T-helper 17 cell (primary cell): ENCODE measurements at regions not wholly inside any gene's neighbourhood (a gene's known extent, or its start where the extent isn't known, plus 50 kb on each side); places are given as distances from the start of the nearest gene placed in this dataset.
"Not testable (repeated sequence)": the region's sequence is repeated elsewhere in the genome, so short reads cannot be mapped to it uniquely, and the experiment has no call there.

Experiments used
- ATAC-seq: fragments of 150-1000 bp; cut with Tn5 transposase; 2 replicates; pipeline ENCODE4 v1.10.0; 2021; ENCODE audit warnings: mild to moderate bottlenecking, moderate library complexity
- DNase-seq, 3 donors: peaks; one replicate each; pipeline versions ENCODE4 v3.0.0 to v3.0.0-alpha.2; 2020 to 2021
- H3K9me3 ChIP-seq: one replicate; pipeline ENCODE4 v1.7.0; 2013; ENCODE audit warnings: low read length, mild to moderate bottlenecking; ENCODE audit not compliant: control insufficient read depth, poor library complexity, severe bottlenecking
- H3K27ac Mint-ChIP-seq: one replicate; pipeline ENCODE4 v1.8.0; 2022; ENCODE audit warnings: mild to moderate bottlenecking, moderate library complexity, mixed read lengths
- H3K27me3 Mint-ChIP-seq: one replicate; pipeline ENCODE4 v1.8.0; 2022; ENCODE audit warnings: mixed read lengths
- H3K36me3 Mint-ChIP-seq: one replicate; pipeline ENCODE4 v1.8.0; 2022; ENCODE audit warnings: low read depth, mixed read lengths
- H3K4me1 Mint-ChIP-seq: one replicate; pipeline ENCODE4 v1.8.0; 2022; ENCODE audit warnings: mild to moderate bottlenecking, mixed read lengths
- H3K4me3 Mint-ChIP-seq: one replicate; pipeline ENCODE4 v1.8.0; 2022; ENCODE audit warnings: mild to moderate bottlenecking, moderate library complexity, mixed read lengths

DNA sequence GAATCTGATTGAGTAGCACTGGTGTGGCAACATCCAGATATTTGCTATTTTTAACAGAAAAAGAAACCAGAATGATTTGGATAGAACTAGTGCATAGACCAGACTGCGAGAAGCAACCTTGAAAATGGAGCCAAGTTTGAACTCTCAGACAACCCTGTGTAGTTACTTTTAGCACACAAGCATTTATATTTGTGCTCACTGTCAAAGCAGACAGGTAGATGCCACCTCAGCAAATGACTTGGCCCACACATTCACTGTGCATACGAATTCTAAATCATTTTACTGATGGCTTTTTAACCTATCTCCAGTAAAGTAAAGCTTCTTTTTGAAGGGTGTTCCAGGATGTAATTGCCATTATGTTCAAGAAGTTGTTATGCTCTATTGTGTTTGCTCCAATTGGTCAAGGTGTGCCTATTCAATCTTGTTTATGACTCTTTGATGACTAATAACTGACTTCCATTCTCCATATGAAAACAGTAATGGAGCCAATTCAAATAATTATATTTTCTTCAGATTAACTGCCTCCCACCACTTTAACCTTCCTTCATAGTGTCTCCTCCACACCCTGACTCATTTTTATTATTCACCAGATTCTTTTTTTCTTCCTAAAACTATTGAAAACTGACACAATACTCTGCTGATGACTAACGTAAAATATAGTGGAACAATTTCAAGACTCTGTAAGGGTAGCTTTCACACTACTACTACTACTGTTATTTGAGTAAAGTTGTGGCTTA is 138.5 kb downstream of the CCER1 start:
- no peaks in the 10 kb centered on the region for H3K4me1 Mint-ChIP-seq

GRCh38 chr12:90809940-90810339 is 145.0 kb downstream of the CCER1 start:
- Mint-ChIP-seq H3K27ac (no peak overlapping the region), H3K4me3 (no peak overlapping the region), H3K27me3 (no peaks in the 10 kb centered on the region), H3K36me3 (no peaks in the 10 kb centered on the region), H3K4me1 (no peaks in the 10 kb centered on the region)
- H3K9me3 ChIP-seq: no peaks in the 10 kb centered on the region
- ATAC-seq: no peak
- no peak for DNase-seq

More for the DNA sequence above, 138.5 kb downstream of the CCER1 start:
- no peaks in the 10 kb centered on the region for H3K36me3 Mint-ChIP-seq
- no peak overlapping the region for H3K4me3 Mint-ChIP-seq
- H3K27ac Mint-ChIP-seq: no peak overlapping the region
- H3K9me3 ChIP-seq: no peaks in the 10 kb centered on the region
- no peaks in the 10 kb centered on the region for H3K27me3 Mint-ChIP-seq
- no peak for DNase-seq
- ATAC-seq: no peak

- ATAC-seq (no peak), DNase-seq (no peak)
- Mint-ChIP-seq H3K27me3 (no peaks in the 10 kb centered on the region), H3K36me3 (no peaks in the 10 kb centered on the region), H3K27ac (no peak overlapping the region), H3K4me1 (no peaks in the 10 kb centered on the region), H3K4me3 (no peak overlapping the region)
- no peaks in the 10 kb centered on the region for H3K9me3 ChIP-seq
Measured at GRCh38 chr12:90808568-90808967, 146.4 kb downstream of the CCER1 start.

DNA sequence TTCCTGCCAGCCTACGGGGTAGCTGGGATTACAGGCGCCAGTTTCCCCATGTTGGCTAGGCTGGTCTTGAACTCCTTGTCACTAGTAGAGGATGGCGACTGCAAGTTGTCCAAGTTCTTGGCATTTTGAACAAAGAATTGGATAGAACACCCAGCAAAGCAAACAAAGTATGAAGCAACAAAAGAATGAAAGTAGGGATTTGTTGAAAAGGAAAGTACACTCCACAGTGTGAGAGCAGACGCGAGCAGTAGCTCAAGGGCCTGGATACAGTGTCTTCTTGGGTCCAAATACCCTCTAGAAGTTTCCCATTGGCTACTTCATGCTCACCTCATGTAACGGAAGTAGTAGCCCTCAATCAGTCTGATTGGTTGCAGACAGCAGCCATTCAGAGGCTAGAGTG is 152.2 kb downstream of the CCER1 start:
- peaks cover 2% of the 10 kb centered on the region for H3K4me1 Mint-ChIP-seq
- DNase-seq (no peak), ATAC-seq (no peak)
- no peak overlapping the region for H3K4me3 Mint-ChIP-seq
- H3K27me3 Mint-ChIP-seq: no peaks in the 10 kb centered on the region
- H3K36me3 Mint-ChIP-seq: no peaks in the 10 kb centered on the region
- H3K27ac Mint-ChIP-seq: no peak overlapping the region
- no peaks in the 10 kb centered on the region for H3K9me3 ChIP-seq

DNA sequence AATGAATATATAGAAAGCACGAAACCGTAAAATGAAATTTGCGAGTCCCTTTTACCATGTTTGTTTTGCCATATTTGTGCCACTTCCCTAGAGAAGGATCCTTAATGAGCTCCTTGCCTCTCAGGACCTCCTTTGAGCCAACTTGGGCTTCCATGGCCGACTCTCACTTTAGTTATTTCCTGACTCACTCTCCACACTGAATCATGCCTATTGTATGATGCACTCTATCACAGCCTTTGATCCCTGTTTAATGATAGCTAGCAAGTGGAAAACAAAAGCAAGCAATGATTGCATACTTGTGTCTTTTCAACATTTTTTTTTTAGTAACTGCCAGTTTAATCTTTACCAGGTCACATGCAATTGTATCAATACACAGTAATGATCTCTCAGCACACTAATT is 153.2 kb downstream of the CCER1 start:
- Mint-ChIP-seq H3K27me3 (no peaks in the 10 kb centered on the region), H3K4me1 (peaks cover 2% of the 10 kb centered on the region), H3K27ac (no peak overlapping the region), H3K36me3 (no peaks in the 10 kb centered on the region), H3K4me3 (no peak overlapping the region)
- H3K9me3 ChIP-seq: no peaks in the 10 kb centered on the region
- DNase-seq (no peak), ATAC-seq (no peak)

GRCh38 chr12:90794212-90794611 is 160.8 kb downstream of the CCER1 start:
- no peak overlapping the region for H3K4me3 Mint-ChIP-seq
- no peak for ATAC-seq
- H3K36me3 Mint-ChIP-seq: no peaks in the 10 kb centered on the region
- no peak overlapping the region for H3K27ac Mint-ChIP-seq
- no peaks in the 10 kb centered on the region for H3K27me3 Mint-ChIP-seq
- no peaks in the 10 kb centered on the region for H3K9me3 ChIP-seq
- H3K4me1 Mint-ChIP-seq: no peaks in the 10 kb centered on the region
- no peak for DNase-seq

DNA sequence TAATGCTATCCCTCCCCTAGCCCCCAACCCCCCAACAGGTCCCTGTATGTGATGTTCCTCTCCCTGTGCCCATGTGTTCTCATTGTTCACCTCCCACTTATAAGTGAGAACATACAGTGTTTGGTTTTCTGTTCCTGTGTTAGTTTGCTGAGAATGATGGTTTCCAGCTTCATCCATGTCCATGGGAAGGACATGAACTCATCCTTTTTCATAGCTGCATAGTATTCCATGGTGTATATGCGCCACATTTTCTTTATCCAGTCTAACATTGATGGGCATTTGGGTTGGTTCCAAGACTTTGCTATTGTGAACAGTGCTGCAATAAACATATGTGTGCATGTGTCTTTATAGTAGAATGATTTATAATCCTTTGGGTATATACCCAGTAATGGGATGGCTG is 162.3 kb downstream of the CCER1 start:
- H3K27ac Mint-ChIP-seq, H3K9me3 ChIP-seq, H3K27me3 Mint-ChIP-seq, ATAC-seq, H3K4me1 Mint-ChIP-seq, DNase-seq, H3K4me3 Mint-ChIP-seq, H3K36me3 Mint-ChIP-seq: not testable (repeated sequence)

DNA sequence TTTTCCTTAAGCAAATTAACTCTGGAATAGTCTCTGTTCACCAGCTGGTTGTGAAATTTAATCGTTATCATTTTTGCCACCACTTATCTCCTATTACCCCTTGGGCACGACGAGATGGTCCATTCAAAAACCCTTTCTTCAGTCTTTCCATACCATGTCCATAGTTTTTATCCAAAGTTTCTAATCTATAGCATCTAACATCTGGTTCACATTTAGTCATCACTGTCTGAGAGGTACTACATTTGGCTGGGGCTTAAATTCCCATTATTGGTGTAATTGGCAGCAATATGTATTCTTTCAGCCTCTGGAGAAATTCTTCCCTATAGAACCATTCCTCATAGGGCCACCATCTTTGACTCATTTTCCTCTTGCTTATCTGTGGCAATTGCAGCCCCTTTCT is 163.5 kb downstream of the CCER1 start:
- no peaks in the 10 kb centered on the region for H3K4me1 Mint-ChIP-seq
- no peak overlapping the region for H3K27ac Mint-ChIP-seq
- ATAC-seq (no peak), DNase-seq (no peak)
- H3K27me3 Mint-ChIP-seq: no peaks in the 10 kb centered on the region
- H3K9me3 ChIP-seq: no peaks in the 10 kb centered on the region
- H3K36me3 Mint-ChIP-seq: no peaks in the 10 kb centered on the region
- H3K4me3 Mint-ChIP-seq: no peak overlapping the region

DNA sequence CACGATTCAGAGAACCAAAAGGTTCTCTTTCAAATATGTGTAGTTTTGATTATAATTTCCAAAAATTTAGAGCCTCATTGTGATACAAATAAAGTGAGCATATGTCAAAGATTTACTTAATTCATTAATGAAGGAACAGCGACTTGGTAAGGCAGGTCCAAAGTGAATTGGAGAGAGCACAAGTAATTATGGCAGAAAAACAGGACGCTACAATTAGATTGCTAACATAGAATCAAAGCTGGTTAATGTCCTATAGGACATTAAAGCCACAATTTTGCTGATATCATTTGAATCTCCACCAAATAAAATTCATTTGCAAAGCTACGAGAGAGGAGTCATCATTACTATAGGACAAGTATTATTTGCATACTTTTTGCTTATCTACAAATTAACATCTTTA is 164.2 kb downstream of the CCER1 start:
- H3K27me3 Mint-ChIP-seq: no peaks in the 10 kb centered on the region
- ATAC-seq (no peak), DNase-seq (no peak)
- no peak overlapping the region for H3K27ac Mint-ChIP-seq
- H3K4me3 Mint-ChIP-seq: no peak overlapping the region
- H3K36me3 Mint-ChIP-seq: no peaks in the 10 kb centered on the region
- H3K9me3 ChIP-seq: no peaks in the 10 kb centered on the region
- H3K4me1 Mint-ChIP-seq: no peaks in the 10 kb centered on the region

GRCh38 chr12:90773491-90773890 is 181.5 kb downstream of the CCER1 start:
- Mint-ChIP-seq H3K4me1 (no peaks in the 10 kb centered on the region), H3K36me3 (no peaks in the 10 kb centered on the region), H3K27ac (no peak overlapping the region), H3K27me3 (peaks cover 8% of the 10 kb centered on the region), H3K4me3 (no peak overlapping the region)
- DNase-seq (no peak), ATAC-seq (no peak)
- no peaks in the 10 kb centered on the region for H3K9me3 ChIP-seq

DNA sequence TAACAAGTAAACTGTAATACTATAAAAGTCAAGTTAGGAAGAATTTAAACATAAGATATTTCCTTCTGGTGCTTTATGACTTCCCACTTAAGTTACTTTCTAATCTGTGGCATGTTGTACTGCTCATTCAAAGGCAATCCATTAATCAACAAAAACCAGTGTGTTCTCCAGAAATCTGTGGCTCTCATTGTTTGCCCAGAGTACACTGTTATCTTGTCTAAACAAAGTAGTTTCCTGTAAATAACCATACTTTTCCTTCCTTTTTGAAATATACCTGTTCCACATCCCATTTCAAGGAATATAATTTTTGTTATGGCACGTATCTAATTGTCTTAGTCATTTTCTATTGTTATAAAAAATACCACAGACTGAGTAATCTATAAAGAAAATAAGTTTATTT is 184.1 kb downstream of the CCER1 start:
- ATAC-seq (no peak), DNase-seq (no peak)
- Mint-ChIP-seq H3K4me3 (no peak overlapping the region), H3K27ac (no peak overlapping the region), H3K36me3 (no peaks in the 10 kb centered on the region), H3K4me1 (no peaks in the 10 kb centered on the region), H3K27me3 (peaks cover 8% of the 10 kb centered on the region)
- no peaks in the 10 kb centered on the region for H3K9me3 ChIP-seq

GRCh38 chr12:90757957-90758356 is 197.0 kb downstream of the CCER1 start:
- H3K4me1 Mint-ChIP-seq: no peaks in the 10 kb centered on the region
- H3K36me3 Mint-ChIP-seq: no peaks in the 10 kb centered on the region
- H3K27me3 Mint-ChIP-seq: no peaks in the 10 kb centered on the region
- DNase-seq (no peak), ATAC-seq (no peak)
- no peak overlapping the region for H3K4me3 Mint-ChIP-seq
- no peaks in the 10 kb centered on the region for H3K9me3 ChIP-seq
- H3K27ac Mint-ChIP-seq: no peak overlapping the region

DNA sequence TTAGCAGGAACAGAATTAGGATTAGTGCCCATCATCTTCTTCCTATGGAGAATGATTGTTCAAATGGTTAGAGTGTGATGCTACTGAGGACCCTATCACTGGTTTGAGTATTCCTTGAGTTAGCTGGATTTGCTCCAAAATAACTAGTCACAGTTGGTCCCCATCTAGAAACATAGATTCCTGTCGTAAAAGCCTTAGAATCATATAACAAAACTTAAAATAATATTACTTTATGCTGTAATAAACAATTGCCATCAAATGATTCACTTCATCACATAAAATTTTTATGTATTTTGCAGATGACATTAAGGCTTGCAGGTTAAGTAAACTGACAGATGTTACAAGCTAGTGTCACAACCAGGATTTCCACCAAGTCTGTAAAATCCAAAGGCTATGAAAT is 209.8 kb downstream of the CCER1 start:
- H3K27me3 Mint-ChIP-seq: no peaks in the 10 kb centered on the region
- no peaks in the 10 kb centered on the region for H3K36me3 Mint-ChIP-seq
- no peaks in the 10 kb centered on the region for H3K4me1 Mint-ChIP-seq
- no peak for ATAC-seq
- no peak overlapping the region for H3K27ac Mint-ChIP-seq
- H3K4me3 Mint-ChIP-seq: no peak overlapping the region
- H3K9me3 ChIP-seq: no peaks in the 10 kb centered on the region
- no peak for DNase-seq

GRCh38 chr12:90741611-90742010 is 213.4 kb downstream of the CCER1 start:
- Mint-ChIP-seq H3K4me1 (no peaks in the 10 kb centered on the region), H3K27me3 (no peaks in the 10 kb centered on the region), H3K4me3 (no peak overlapping the region), H3K27ac (no peak overlapping the region), H3K36me3 (no peaks in the 10 kb centered on the region)
- DNase-seq (no peak), ATAC-seq (no peak)
- H3K9me3 ChIP-seq: no peaks in the 10 kb centered on the region
